ENCODE measurements at regions not wholly inside any gene's neighbourhood (a gene's known extent, or its start where the extent isn't known, plus 50 kb on each side); places are given as distances from the start of the nearest gene placed in this dataset.

- Histone ChIP-seq H3K27ac (no peak overlapping the region), H3K36me3 (no peaks in the 10 kb centered on the region), H3K4me1 (no peaks in the 10 kb centered on the region), H3K9me3 (no peaks in the 10 kb centered on the region), H3K4me3 (no peak overlapping the region), H3K27me3 (no peaks in the 10 kb centered on the region)
- ATAC-seq (ENCODE audit: low FRiP score in 2 of 2) (no peak), DNase-seq (no peak)
- TF ChIP-seq POLR2A (IDR thresholded peaks at IDR 0.05) = no peak
- no peak for TF ChIP-seq POLR2AphosphoS5 (IDR thresholded peaks at IDR 0.05)
- TF ChIP-seq EP300 (IDR thresholded peaks at IDR 0.05) = no peak
- no peak for TF ChIP-seq CTCF (IDR thresholded peaks at IDR 0.05)
- WGBS, 2 donors = 65 to 88% methylated on average over 3 of the region's 3 CpGs
Observed at GRCh38 chr3:157671656-157672055, 168.4 kb upstream of the VEPH1 start.

GRCh38 chr3:157669416-157669815 lies 166.2 kb upstream of the VEPH1 start:
- no peaks in the 10 kb centered on the region for H3K4me1 ChIP-seq
- no peaks in the 10 kb centered on the region for H3K27me3 ChIP-seq
- no peak for ATAC-seq (ENCODE audit: low FRiP score in 2 of 2)
- H3K4me3 ChIP-seq = no peak overlapping the region
- 17 to 31% methylated on average over 1 of the region's 1 CpG for WGBS, 2 donors
- no peaks in the 10 kb centered on the region for H3K36me3 ChIP-seq
- TF ChIP-seq EP300 (IDR thresholded peaks at IDR 0.05) (no peak), POLR2AphosphoS5 (IDR thresholded peaks at IDR 0.05) (no peak), CTCF (IDR thresholded peaks at IDR 0.05) (no peak), POLR2A (IDR thresholded peaks at IDR 0.05) (no peak)
- H3K27ac ChIP-seq = no peak overlapping the region
- DNase-seq = no peak
- H3K9me3 ChIP-seq = no peaks in the 10 kb centered on the region

GRCh38 chr3:157667493-157667892 lies 164.3 kb upstream of the VEPH1 start:
- 56 to 80% methylated on average over 2 of the region's 2 CpGs for WGBS, 2 donors

GRCh38 chr3:157662171-157662570 lies 159.0 kb upstream of the VEPH1 start:
- Histone ChIP-seq H3K27me3 (no peaks in the 10 kb centered on the region), H3K9me3 (no peaks in the 10 kb centered on the region), H3K27ac (no peak overlapping the region), H3K4me1 (no peaks in the 10 kb centered on the region), H3K36me3 (no peaks in the 10 kb centered on the region), H3K4me3 (no peak overlapping the region)
- DNase-seq (no peak), ATAC-seq (ENCODE audit: low FRiP score in 2 of 2) (no peak)
- TF ChIP-seq POLR2A (IDR thresholded peaks at IDR 0.05) (no peak), EP300 (IDR thresholded peaks at IDR 0.05) (no peak), POLR2AphosphoS5 (IDR thresholded peaks at IDR 0.05) (no peak), CTCF (IDR thresholded peaks at IDR 0.05) (no peak)

More at GRCh38 chr3:157667493-157667892, 164.3 kb upstream of the VEPH1 start:
- H3K36me3 ChIP-seq = no peaks in the 10 kb centered on the region
- H3K27ac ChIP-seq = no peak overlapping the region
- H3K4me1 ChIP-seq = no peaks in the 10 kb centered on the region
- no peaks in the 10 kb centered on the region for H3K9me3 ChIP-seq
- TF ChIP-seq POLR2AphosphoS5 (IDR thresholded peaks at IDR 0.05) = no peak
- no peak for TF ChIP-seq EP300 (IDR thresholded peaks at IDR 0.05)
- no peak for TF ChIP-seq CTCF (IDR thresholded peaks at IDR 0.05)
- no peak for TF ChIP-seq POLR2A (IDR thresholded peaks at IDR 0.05)
- H3K4me3 ChIP-seq = no peak overlapping the region
- ATAC-seq (ENCODE audit: low FRiP score in 2 of 2) (no peak), DNase-seq (no peak)
- no peaks in the 10 kb centered on the region for H3K27me3 ChIP-seq

- DNase-seq (no peak), ATAC-seq (ENCODE audit: low FRiP score in 2 of 2) (no peak)
- Histone ChIP-seq H3K27ac (no peak overlapping the region), H3K36me3 (no peaks in the 10 kb centered on the region), H3K4me1 (no peaks in the 10 kb centered on the region), H3K4me3 (no peak overlapping the region), H3K27me3 (no peaks in the 10 kb centered on the region), H3K9me3 (no peaks in the 10 kb centered on the region)
- TF ChIP-seq EP300 (IDR thresholded peaks at IDR 0.05) = no peak
- TF ChIP-seq CTCF (IDR thresholded peaks at IDR 0.05) = no peak
- no peak for TF ChIP-seq POLR2AphosphoS5 (IDR thresholded peaks at IDR 0.05)
- TF ChIP-seq POLR2A (IDR thresholded peaks at IDR 0.05) = no peak
Observed at GRCh38 chr3:157660847-157661246, 157.6 kb upstream of the VEPH1 start.

All from upper lobe of left lung (tissue), 6 donors.